GM19328 (cell line): ENCODE measurements at regions not wholly inside any gene's neighbourhood (a gene's known extent, or its start where the extent isn't known, plus 50 kb on each side); places are given as distances from the start of the nearest gene placed in this dataset.

Experiments
- ATAC-seq: cut with Tn5 transposase; IDR thresholded peaks from one replicate; pipeline ENCODE4 v1.9.1; 2021; ENCODE audit warnings: mild to moderate bottlenecking, moderate library complexity; ENCODE audit not compliant: unreplicated experiment

GRCh38 chr16:86794216-86794864, 216.0 kb downstream of the FOXL1 start:
- no peak for ATAC-seq

DNA sequence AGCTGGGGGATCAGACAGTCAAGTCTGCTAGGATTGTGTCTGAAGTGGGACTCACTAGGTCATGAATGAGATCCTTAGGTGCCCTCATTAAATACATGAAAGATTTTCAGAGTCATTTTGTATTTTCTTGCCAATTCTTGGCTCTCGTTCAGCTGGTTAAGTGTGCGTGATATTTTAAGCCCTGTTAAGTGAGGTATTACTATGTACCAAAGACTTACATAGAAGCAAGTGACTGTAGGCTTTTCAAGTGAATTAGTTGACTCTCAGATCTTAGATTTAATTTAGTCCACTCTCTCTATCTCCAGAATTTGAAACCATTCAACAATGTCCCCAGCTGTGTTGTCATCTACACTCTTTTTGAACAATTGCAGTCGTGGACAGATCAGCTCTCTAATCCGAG, 219.4 kb downstream of the FOXL1 start:
- ATAC-seq, result no peak

GRCh38 chr16:86798247-86799041, 220.1 kb downstream of the FOXL1 start:
- no peak for ATAC-seq

GRCh38 chr16:86799367-86799766, 221.0 kb downstream of the FOXL1 start:
- no peak for ATAC-seq

- ATAC-seq, result no peak
Observed at GRCh38 chr16:86800894-86801293, 222.5 kb downstream of the FOXL1 start.

GRCh38 chr16:86802013-86802412, 223.7 kb downstream of the FOXL1 start:
- no peak for ATAC-seq

- ATAC-seq, result no peak
Observed at GRCh38 chr16:86805188-86805587, 226.8 kb downstream of the FOXL1 start.

DNA sequence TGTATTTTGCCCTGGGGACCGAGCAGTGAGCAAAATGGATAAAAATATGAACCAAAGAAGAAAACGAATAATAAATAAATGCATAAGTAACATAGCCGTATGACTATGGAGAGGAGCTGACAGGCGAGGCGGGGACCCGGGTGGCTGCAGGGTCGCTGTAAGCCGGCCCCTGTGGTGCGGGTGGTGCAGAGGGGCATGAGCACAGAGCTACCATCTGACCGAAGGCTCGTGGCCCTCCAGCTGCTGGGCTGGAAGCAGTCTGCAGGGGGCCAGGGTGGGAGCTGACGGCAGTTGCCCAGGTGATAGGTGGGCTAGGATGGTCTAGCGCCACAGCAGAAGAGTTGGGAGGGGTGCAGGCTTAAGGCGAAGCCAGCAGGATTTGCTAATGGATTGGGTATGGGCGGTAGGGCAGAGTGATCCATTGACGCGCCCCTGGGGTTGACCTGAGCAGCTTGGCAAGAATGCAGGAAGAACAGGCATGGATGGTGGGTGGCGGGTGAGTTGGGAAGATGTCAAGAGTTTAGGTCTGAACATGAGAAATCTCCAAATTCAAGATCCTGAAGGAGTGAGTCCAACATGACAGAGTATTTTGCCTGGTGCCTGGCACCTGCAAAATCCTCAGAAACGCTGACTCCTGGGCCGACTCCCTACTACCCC, 228.0 kb downstream of the FOXL1 start:
- no peak for ATAC-seq

DNA sequence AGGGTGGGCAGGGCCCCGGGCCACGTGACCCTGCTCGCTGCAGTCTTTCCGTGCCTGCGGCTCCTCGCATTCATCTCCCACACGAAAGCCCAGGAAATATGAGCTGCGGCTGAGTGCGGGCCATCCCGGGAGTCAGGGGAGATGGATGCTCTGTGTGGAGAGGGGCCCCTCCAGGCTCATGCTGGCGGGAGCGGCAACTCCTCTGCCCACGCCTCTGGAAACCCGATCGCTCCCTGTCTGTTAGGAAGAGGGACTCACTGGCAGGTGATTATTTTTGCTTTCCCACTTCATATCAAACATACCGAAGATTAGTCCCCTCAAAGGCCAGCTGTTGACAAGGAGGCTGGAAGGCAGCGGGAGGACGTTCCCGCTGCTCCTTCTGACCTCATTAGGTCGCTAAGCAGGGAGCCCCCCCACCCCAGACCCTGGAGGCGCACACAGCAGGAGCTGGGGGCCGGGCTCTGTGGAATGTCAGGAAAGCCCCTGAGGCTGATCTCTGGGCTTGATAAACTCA, 228.5 kb downstream of the FOXL1 start:
- no peak for ATAC-seq

GRCh38 chr16:86808863-86809444, 230.6 kb downstream of the FOXL1 start:
- no peak for ATAC-seq

DNA sequence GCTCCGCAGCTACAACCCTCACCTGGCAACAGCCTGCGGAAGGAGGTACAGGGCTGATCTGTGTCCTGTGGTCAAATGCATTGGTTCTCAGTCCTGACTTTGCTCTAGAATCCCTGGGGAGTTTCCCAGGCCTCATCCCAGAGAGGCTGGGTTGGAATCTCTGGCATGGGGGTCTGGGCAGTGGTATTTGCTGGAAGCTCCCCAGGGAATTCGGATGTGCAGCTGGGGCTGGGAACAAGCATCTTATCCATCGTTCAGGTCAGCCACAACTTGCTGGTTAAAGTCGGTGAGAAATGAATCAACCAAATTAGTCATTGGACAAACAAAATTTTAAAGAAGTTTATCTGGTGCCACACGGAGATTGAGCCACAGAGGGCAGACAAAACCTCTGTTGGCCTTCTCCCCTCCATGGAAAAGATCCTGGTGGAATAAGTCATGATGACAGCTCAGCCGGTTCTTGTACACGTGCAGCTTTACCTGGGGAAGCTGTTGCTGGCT, 231.2 kb downstream of the FOXL1 start:
- ATAC-seq, result no peak

DNA sequence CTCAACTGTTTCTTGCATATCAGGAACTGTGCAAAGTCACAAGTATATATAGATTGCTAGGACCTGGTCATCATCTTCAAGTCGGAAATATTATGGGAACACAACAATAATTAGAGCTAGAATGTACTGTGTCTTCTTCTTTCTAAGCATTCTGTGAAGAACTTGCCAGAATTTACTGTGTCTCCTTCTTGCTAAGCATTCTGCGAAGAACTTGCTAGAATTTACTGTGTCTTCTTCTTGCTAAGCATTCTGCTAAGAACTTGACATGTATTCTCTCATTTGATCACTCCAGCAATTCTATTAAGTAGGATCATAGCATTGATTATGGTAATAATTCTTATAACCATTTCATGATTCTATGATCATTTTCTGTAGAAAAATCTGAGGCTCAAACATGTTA, 231.7 kb downstream of the FOXL1 start:
- ATAC-seq, result no peak

DNA sequence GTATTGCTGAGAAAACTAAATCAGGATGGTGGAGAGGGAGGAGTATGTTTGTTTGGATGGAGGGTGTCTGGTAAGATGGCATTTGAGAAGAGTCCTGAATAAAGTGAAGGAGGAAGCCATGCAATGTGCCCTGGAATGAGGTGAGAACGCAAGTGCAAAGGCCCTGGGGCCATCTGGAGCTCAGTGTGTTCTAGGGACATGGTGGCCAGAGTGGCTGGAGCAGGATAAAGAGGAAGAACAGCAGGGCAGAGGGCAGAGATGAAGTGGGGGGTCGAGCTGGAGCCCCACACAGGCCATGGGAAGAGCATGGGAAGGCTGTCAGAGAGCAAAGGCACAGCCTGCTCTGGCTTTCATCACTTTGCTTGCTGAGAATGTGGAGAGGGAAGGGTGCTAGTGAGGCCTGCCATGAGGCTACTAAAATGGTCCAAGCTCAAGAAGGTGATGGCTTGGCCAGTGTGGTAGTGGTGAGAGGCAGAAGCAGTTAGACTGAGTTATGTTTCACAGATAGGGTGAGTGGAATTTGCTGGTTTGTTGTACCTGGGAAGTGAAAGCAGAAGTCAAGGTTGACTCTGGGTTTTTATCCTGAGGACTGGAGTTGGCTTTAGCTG, 234.1 kb downstream of the FOXL1 start:
- no peak for ATAC-seq

GRCh38 chr16:86814256-86814655, 235.9 kb downstream of the FOXL1 start:
- ATAC-seq, result no peak

- no peak for ATAC-seq
Observed at GRCh38 chr16:86816930-86817625, 238.7 kb downstream of the FOXL1 start.

- no peak for ATAC-seq
Observed at GRCh38 chr16:86818671-86819532, 240.6 kb downstream of the FOXL1 start.

GRCh38 chr16:86819533-86819892, 241.2 kb downstream of the FOXL1 start:
- ATAC-seq, result no peak

GRCh38 chr16:86821895-86822294, 243.5 kb downstream of the FOXL1 start:
- ATAC-seq, result no peak

DNA sequence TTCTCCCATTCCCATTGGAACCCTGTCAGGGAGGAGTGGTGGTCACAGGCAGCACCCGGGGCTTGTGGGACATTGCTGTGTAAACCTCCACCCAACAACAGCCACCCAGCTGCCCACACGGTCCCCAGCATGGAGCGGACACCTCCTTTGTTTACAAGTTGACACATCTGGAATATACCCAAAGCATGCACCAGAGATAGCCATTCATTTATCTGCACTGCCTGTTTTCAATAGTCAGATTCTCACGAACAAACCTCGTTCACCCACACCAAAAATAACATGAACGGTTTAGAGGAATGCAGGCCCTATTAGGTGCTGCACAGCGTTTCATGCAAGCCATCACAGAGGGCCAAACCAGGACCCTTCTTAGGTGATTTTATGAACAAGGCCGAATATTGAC, 244.8 kb downstream of the FOXL1 start:
- no peak for ATAC-seq
